ENCODE measurements at regions not wholly inside any gene's neighbourhood (a gene's known extent, or its start where the extent isn't known, plus 50 kb on each side); places are given as distances from the start of the nearest gene placed in this dataset.
"Not testable (repeated sequence)": the region's sequence is repeated elsewhere in the genome, so short reads cannot be mapped to it uniquely, and the experiment has no call there.

- no peak for DNase-seq (ENCODE audit: extremely low read depth, low read depth)
These were observed 74.1 kb downstream of the SLC35B3 start for GRCh38 chr6:8361259-8361658.

GRCh38 chr6:8352966-8353340 is 82.4 kb downstream of the SLC35B3 start:
- DNase-seq (ENCODE audit: extremely low read depth, low read depth) = no peak

GRCh38 chr6:8352335-8352965 is 82.9 kb downstream of the SLC35B3 start:
- DNase-seq (ENCODE audit: extremely low read depth, low read depth) = no peak

- no peak for DNase-seq (ENCODE audit: extremely low read depth, low read depth)
These were observed 91.7 kb downstream of the SLC35B3 start for GRCh38 chr6:8343600-8343999.

GRCh38 chr6:8342241-8342819 is 93.0 kb downstream of the SLC35B3 start:
- DNase-seq (ENCODE audit: extremely low read depth, low read depth) = no peak

- DNase-seq (ENCODE audit: extremely low read depth, low read depth) = no peak
These were observed 98.2 kb downstream of the SLC35B3 start for GRCh38 chr6:8337147-8337546.

- no peak for DNase-seq (ENCODE audit: extremely low read depth, low read depth)
These were observed 98.8 kb downstream of the SLC35B3 start for GRCh38 chr6:8336406-8337057.

GRCh38 chr6:8335896-8336295 is 99.4 kb downstream of the SLC35B3 start:
- DNase-seq (ENCODE audit: extremely low read depth, low read depth) = no peak

- no peak for DNase-seq (ENCODE audit: extremely low read depth, low read depth)
These were observed 100.0 kb downstream of the SLC35B3 start for GRCh38 chr6:8335381-8335780.

GRCh38 chr6:8334113-8334512 is 101.2 kb downstream of the SLC35B3 start:
- no peak for DNase-seq (ENCODE audit: extremely low read depth, low read depth)

GRCh38 chr6:8329562-8329961 is 105.8 kb downstream of the SLC35B3 start:
- no peak for DNase-seq (ENCODE audit: extremely low read depth, low read depth)

GRCh38 chr6:8325743-8326142 is 109.6 kb downstream of the SLC35B3 start:
- no peak for DNase-seq (ENCODE audit: extremely low read depth, low read depth)

GRCh38 chr6:8322659-8323058 is 112.7 kb downstream of the SLC35B3 start:
- no peak for DNase-seq (ENCODE audit: extremely low read depth, low read depth)

GRCh38 chr6:8321671-8322404 is 113.5 kb downstream of the SLC35B3 start:
- no peak for DNase-seq (ENCODE audit: extremely low read depth, low read depth)

- DNase-seq (ENCODE audit: extremely low read depth, low read depth) = no peak
These were observed 120.2 kb downstream of the SLC35B3 start for GRCh38 chr6:8315154-8315553.

- DNase-seq (ENCODE audit: extremely low read depth, low read depth) = no peak
These were observed 133.8 kb downstream of the SLC35B3 start for GRCh38 chr6:8301502-8301901.

- DNase-seq (ENCODE audit: extremely low read depth, low read depth) = no peak
These were observed 136.3 kb downstream of the SLC35B3 start for GRCh38 chr6:8299034-8299433.

- DNase-seq (ENCODE audit: extremely low read depth, low read depth) = not testable (repeated sequence)
These were observed 152.4 kb downstream of the SLC35B3 start for GRCh38 chr6:8282946-8283345.

- no peak for DNase-seq (ENCODE audit: extremely low read depth, low read depth)
These were observed 153.0 kb downstream of the SLC35B3 start for GRCh38 chr6:8282380-8282779.

GRCh38 chr6:8279041-8279805 is 156.1 kb downstream of the SLC35B3 start:
- DNase-seq (ENCODE audit: extremely low read depth, low read depth) = no peak

- no peak for DNase-seq (ENCODE audit: extremely low read depth, low read depth)
These were observed 156.8 kb downstream of the SLC35B3 start for GRCh38 chr6:8278562-8278961.

All from NCI-H460 (cell line).